ENCODE measurements at regions not wholly inside any gene's neighbourhood (a gene's known extent, or its start where the extent isn't known, plus 50 kb on each side); places are given as distances from the start of the nearest gene placed in this dataset.
"Not testable (repeated sequence)": the region's sequence is repeated elsewhere in the genome, so short reads cannot be mapped to it uniquely, and the experiment has no call there.

GRCh38 chr2:76160670-76161069, 450.0 kb upstream of the GCFC2 start:
- DNase-seq = no peak

- no peak for DNase-seq
Observed at GRCh38 chr2:76159042-76159648, 448.4 kb upstream of the GCFC2 start.

- no peak for DNase-seq
Observed at GRCh38 chr2:76157531-76157930, 446.8 kb upstream of the GCFC2 start.

GRCh38 chr2:76154981-76155380, 444.3 kb upstream of the GCFC2 start:
- DNase-seq = no peak

- no peak for DNase-seq
Observed at GRCh38 chr2:76149846-76150245, 439.1 kb upstream of the GCFC2 start.

GRCh38 chr2:76139303-76139702, 428.6 kb upstream of the GCFC2 start:
- not testable (repeated sequence) for DNase-seq

GRCh38 chr2:76128622-76129021, 417.9 kb upstream of the GCFC2 start:
- no peak for DNase-seq

GRCh38 chr2:76120176-76120575, 409.5 kb upstream of the GCFC2 start:
- DNase-seq = no peak

- no peak for DNase-seq
Observed at GRCh38 chr2:76089683-76090082, 379.0 kb upstream of the GCFC2 start.

GRCh38 chr2:76083248-76083647, 372.5 kb upstream of the GCFC2 start:
- no peak for DNase-seq

GRCh38 chr2:76082509-76082908, 371.8 kb upstream of the GCFC2 start:
- no peak for DNase-seq

GRCh38 chr2:76080154-76080553, 369.4 kb upstream of the GCFC2 start:
- no peak for DNase-seq

GRCh38 chr2:76075126-76075525, 364.4 kb upstream of the GCFC2 start:
- DNase-seq = no peak

GRCh38 chr2:76073992-76074604, 363.4 kb upstream of the GCFC2 start:
- DNase-seq = no peak

- DNase-seq = no peak
Observed at GRCh38 chr2:76050196-76050595, 339.5 kb upstream of the GCFC2 start.

- no peak for DNase-seq
Observed at GRCh38 chr2:76044701-76045100, 334.0 kb upstream of the GCFC2 start.

GRCh38 chr2:76039505-76039904, 328.8 kb upstream of the GCFC2 start:
- DNase-seq = no peak

GRCh38 chr2:76027761-76028160, 317.0 kb upstream of the GCFC2 start:
- no peak for DNase-seq

GRCh38 chr2:76019128-76019527, 308.4 kb upstream of the GCFC2 start:
- DNase-seq = no peak

GRCh38 chr2:76009484-76009883, 298.8 kb upstream of the GCFC2 start:
- no peak for DNase-seq

- DNase-seq = no peak
Observed at GRCh38 chr2:76008001-76008702, 297.4 kb upstream of the GCFC2 start.

GRCh38 chr2:76000425-76000824, 289.7 kb upstream of the GCFC2 start:
- DNase-seq = no peak

- no peak for DNase-seq
Observed at GRCh38 chr2:75998451-75998850, 287.7 kb upstream of the GCFC2 start.

- no peak for DNase-seq
Observed at GRCh38 chr2:75994759-75995158, 284.0 kb upstream of the GCFC2 start.

GRCh38 chr2:75988622-75989021, 277.9 kb upstream of the GCFC2 start:
- not testable (repeated sequence) for DNase-seq
